ENCODE measurements at regions not wholly inside any gene's neighbourhood (a gene's known extent, or its start where the extent isn't known, plus 50 kb on each side); places are given as distances from the start of the nearest gene placed in this dataset.

DNA sequence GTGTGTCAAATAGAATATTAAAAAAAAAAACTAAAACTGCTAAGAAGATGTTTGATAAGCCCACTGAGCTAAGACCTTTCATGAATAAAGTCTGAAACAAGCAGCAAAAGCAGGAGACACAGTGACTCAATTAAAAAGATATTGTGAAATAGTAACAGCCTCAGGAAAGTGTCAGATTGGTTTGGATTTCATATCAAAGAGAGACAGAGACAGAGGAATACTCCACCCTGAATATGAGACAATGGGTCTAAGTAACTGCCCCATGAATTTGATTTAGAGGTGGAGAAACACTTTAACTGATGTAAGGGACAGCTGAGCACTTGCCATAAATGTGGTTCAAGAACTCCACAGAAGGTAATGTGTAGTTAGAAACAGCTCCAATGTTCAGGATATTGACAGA, 277.9 kb upstream of the FOXG1 start:
- no peak overlapping the region for H3K4me3 ChIP-seq (ENCODE audit: extremely low read depth, insufficient read depth, low read length, poor library complexity, severe bottlenecking)
- H3K36me3 ChIP-seq (ENCODE audit: control insufficient read depth, insufficient read depth, low read length), result no peaks in the 10 kb centered on the region
- H3K9me3 ChIP-seq (ENCODE audit: control insufficient read depth, low read length), result no peaks in the 10 kb centered on the region
- no peaks in the 10 kb centered on the region for H3K4me1 ChIP-seq (ENCODE audit: control insufficient read depth, insufficient read depth, low read length, poor library complexity, severe bottlenecking)
- no peak overlapping the region for H3K27ac ChIP-seq (ENCODE audit: low read depth, low read length, severe bottlenecking)

DNA sequence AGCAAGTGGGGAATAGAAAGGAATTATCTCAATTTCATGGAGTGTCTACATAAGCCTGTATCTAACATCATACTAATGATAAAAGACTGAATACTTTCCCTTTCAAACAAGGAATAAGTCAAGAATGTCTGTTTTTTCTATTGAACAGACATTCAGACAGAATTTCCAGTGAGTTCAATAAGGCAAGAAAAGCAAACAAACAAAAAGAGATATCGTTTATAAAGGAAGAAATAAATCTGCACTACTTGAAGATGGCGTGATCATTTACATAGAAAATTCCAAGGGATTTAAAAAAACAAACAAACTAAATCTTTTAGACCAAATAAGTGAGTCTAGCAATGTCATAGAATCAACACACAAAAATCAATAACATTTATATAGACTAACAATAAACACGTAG, 273.1 kb upstream of the FOXG1 start:
- Histone ChIP-seq H3K36me3 (ENCODE audit: control insufficient read depth, insufficient read depth, low read length) (no peaks in the 10 kb centered on the region), H3K4me1 (ENCODE audit: control insufficient read depth, insufficient read depth, low read length, poor library complexity, severe bottlenecking) (no peaks in the 10 kb centered on the region), H3K9me3 (ENCODE audit: control insufficient read depth, low read length) (no peaks in the 10 kb centered on the region), H3K27ac (ENCODE audit: low read depth, low read length, severe bottlenecking) (no peak overlapping the region), H3K4me3 (ENCODE audit: extremely low read depth, insufficient read depth, low read length, poor library complexity, severe bottlenecking) (no peak overlapping the region)
- WGBS, 2 experiments (ENCODE audit: insufficient coverage in 2 of 2), result no CpG with 5 or more reads among the region's 3 CpGs

GRCh38 chr14:28494196-28494595, 272.4 kb upstream of the FOXG1 start:
- H3K9me3 ChIP-seq (ENCODE audit: control insufficient read depth, low read length), result no peaks in the 10 kb centered on the region
- H3K4me1 ChIP-seq (ENCODE audit: control insufficient read depth, insufficient read depth, low read length, poor library complexity, severe bottlenecking), result no peaks in the 10 kb centered on the region
- no peak overlapping the region for H3K27ac ChIP-seq (ENCODE audit: low read depth, low read length, severe bottlenecking)
- no peak overlapping the region for H3K4me3 ChIP-seq (ENCODE audit: extremely low read depth, insufficient read depth, low read length, poor library complexity, severe bottlenecking)
- H3K36me3 ChIP-seq (ENCODE audit: control insufficient read depth, insufficient read depth, low read length), result no peaks in the 10 kb centered on the region
- 78% methylated on average over 1 of the region's 2 CpGs; no CpG with 5 or more reads in 1 of the 2 experiments for WGBS, 2 experiments (ENCODE audit: insufficient coverage in 2 of 2)

GRCh38 chr14:28496364-28496763, 270.2 kb upstream of the FOXG1 start:
- H3K9me3 ChIP-seq (ENCODE audit: control insufficient read depth, low read length), result no peaks in the 10 kb centered on the region
- H3K36me3 ChIP-seq (ENCODE audit: control insufficient read depth, insufficient read depth, low read length), result no peaks in the 10 kb centered on the region
- no peaks in the 10 kb centered on the region for H3K4me1 ChIP-seq (ENCODE audit: control insufficient read depth, insufficient read depth, low read length, poor library complexity, severe bottlenecking)
- H3K27ac ChIP-seq (ENCODE audit: low read depth, low read length, severe bottlenecking), result no peak overlapping the region
- H3K4me3 ChIP-seq (ENCODE audit: extremely low read depth, insufficient read depth, low read length, poor library complexity, severe bottlenecking), result no peak overlapping the region
- WGBS, 2 experiments (ENCODE audit: insufficient coverage in 2 of 2), result 100% methylated on average over 1 of the region's 2 CpGs; no CpG with 5 or more reads in 1 of the 2 experiments

- no peaks in the 10 kb centered on the region for H3K36me3 ChIP-seq (ENCODE audit: control insufficient read depth, insufficient read depth, low read length)
- H3K4me1 ChIP-seq (ENCODE audit: control insufficient read depth, insufficient read depth, low read length, poor library complexity, severe bottlenecking), result no peaks in the 10 kb centered on the region
- no peaks in the 10 kb centered on the region for H3K9me3 ChIP-seq (ENCODE audit: control insufficient read depth, low read length)
- H3K27ac ChIP-seq (ENCODE audit: low read depth, low read length, severe bottlenecking), result no peak overlapping the region
- WGBS, 2 experiments (ENCODE audit: insufficient coverage in 2 of 2), result no CpG with 5 or more reads among the region's 3 CpGs
- H3K4me3 ChIP-seq (ENCODE audit: extremely low read depth, insufficient read depth, low read length, poor library complexity, severe bottlenecking), result no peak overlapping the region
Observed at GRCh38 chr14:28502517-28502916, 264.1 kb upstream of the FOXG1 start.

- no peak overlapping the region for H3K27ac ChIP-seq (ENCODE audit: low read depth, low read length, severe bottlenecking)
- no peaks in the 10 kb centered on the region for H3K9me3 ChIP-seq (ENCODE audit: control insufficient read depth, low read length)
- 83 to 94% methylated on average over 2 of the region's 3 CpGs for WGBS, 2 experiments (ENCODE audit: insufficient coverage in 2 of 2)
- H3K4me1 ChIP-seq (ENCODE audit: control insufficient read depth, insufficient read depth, low read length, poor library complexity, severe bottlenecking), result peaks cover 3% of the 10 kb centered on the region
- no peaks in the 10 kb centered on the region for H3K36me3 ChIP-seq (ENCODE audit: control insufficient read depth, insufficient read depth, low read length)
- no peak overlapping the region for H3K4me3 ChIP-seq (ENCODE audit: extremely low read depth, insufficient read depth, low read length, poor library complexity, severe bottlenecking)
Observed at GRCh38 chr14:28515571-28515970, 251.0 kb upstream of the FOXG1 start.

- WGBS, 2 experiments (ENCODE audit: insufficient coverage in 2 of 2), result 88 to 90% methylated on average over 5 of the region's 5 CpGs
- Histone ChIP-seq H3K36me3 (ENCODE audit: control insufficient read depth, insufficient read depth, low read length) (no peaks in the 10 kb centered on the region), H3K27ac (ENCODE audit: low read depth, low read length, severe bottlenecking) (no peak overlapping the region), H3K4me1 (ENCODE audit: control insufficient read depth, insufficient read depth, low read length, poor library complexity, severe bottlenecking) (no peaks in the 10 kb centered on the region), H3K4me3 (ENCODE audit: extremely low read depth, insufficient read depth, low read length, poor library complexity, severe bottlenecking) (no peak overlapping the region), H3K9me3 (ENCODE audit: control insufficient read depth, low read length) (peaks cover 8% of the 10 kb centered on the region)
Observed at GRCh38 chr14:28536889-28537288, 229.7 kb upstream of the FOXG1 start.

DNA sequence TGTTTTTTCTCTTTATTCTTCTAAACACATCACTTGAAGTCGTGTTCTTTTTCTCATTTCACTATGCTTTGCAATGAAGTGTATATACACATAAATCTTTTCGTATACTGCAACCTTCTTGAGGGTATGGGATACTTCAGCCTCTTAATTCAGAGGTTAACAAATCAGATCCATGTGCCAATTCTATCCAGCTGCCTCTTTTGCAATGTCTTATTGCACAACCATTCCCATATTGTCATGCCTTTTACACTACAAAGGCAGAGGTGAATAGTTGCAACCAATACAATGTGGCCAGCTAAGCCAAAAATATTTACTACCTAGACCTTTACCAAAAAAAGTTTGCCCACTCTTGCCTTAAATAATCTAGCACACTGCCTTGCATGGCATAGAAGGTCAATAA, 224.5 kb upstream of the FOXG1 start:
- no peaks in the 10 kb centered on the region for H3K4me1 ChIP-seq (ENCODE audit: control insufficient read depth, insufficient read depth, low read length, poor library complexity, severe bottlenecking)
- no CpG with 5 or more reads among the region's 2 CpGs for WGBS, 2 experiments (ENCODE audit: insufficient coverage in 2 of 2)
- H3K9me3 ChIP-seq (ENCODE audit: control insufficient read depth, low read length), result peaks cover 8% of the 10 kb centered on the region
- H3K36me3 ChIP-seq (ENCODE audit: control insufficient read depth, insufficient read depth, low read length), result no peaks in the 10 kb centered on the region
- H3K27ac ChIP-seq (ENCODE audit: low read depth, low read length, severe bottlenecking), result no peak overlapping the region
- no peak overlapping the region for H3K4me3 ChIP-seq (ENCODE audit: extremely low read depth, insufficient read depth, low read length, poor library complexity, severe bottlenecking)

DNA sequence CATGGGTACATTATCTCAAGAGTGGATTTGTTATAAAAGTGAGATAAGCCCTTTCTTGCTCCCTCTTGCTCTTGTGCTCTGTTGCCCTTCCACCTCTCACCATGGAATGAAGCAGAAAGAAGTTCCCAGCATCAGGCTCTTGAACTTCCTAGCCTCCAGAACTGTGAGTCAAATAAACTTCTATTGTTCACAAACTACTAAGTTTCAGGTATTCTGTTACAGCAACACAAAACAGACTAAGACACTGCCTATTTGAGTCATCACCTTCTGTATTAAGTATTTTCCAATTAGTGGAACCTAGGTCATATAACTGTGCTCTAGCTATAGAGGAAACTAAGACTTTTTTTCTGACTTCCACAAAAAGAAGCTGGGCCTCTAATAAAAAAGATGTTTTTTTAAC, 201.2 kb upstream of the FOXG1 start:
- H3K36me3 ChIP-seq (ENCODE audit: control insufficient read depth, insufficient read depth, low read length), result no peaks in the 10 kb centered on the region
- H3K4me3 ChIP-seq (ENCODE audit: extremely low read depth, insufficient read depth, low read length, poor library complexity, severe bottlenecking), result no peak overlapping the region
- H3K27ac ChIP-seq (ENCODE audit: low read depth, low read length, severe bottlenecking), result no peak overlapping the region
- no peaks in the 10 kb centered on the region for H3K9me3 ChIP-seq (ENCODE audit: control insufficient read depth, low read length)
- no peaks in the 10 kb centered on the region for H3K4me1 ChIP-seq (ENCODE audit: control insufficient read depth, insufficient read depth, low read length, poor library complexity, severe bottlenecking)

GRCh38 chr14:28570391-28570790, 196.2 kb upstream of the FOXG1 start:
- no peak overlapping the region for H3K4me3 ChIP-seq (ENCODE audit: extremely low read depth, insufficient read depth, low read length, poor library complexity, severe bottlenecking)
- no peak overlapping the region for H3K27ac ChIP-seq (ENCODE audit: low read depth, low read length, severe bottlenecking)
- H3K4me1 ChIP-seq (ENCODE audit: control insufficient read depth, insufficient read depth, low read length, poor library complexity, severe bottlenecking), result no peaks in the 10 kb centered on the region
- H3K9me3 ChIP-seq (ENCODE audit: control insufficient read depth, low read length), result peaks cover 8% of the 10 kb centered on the region
- no peaks in the 10 kb centered on the region for H3K36me3 ChIP-seq (ENCODE audit: control insufficient read depth, insufficient read depth, low read length)
- WGBS, 2 experiments (ENCODE audit: insufficient coverage in 2 of 2), result no CpG with 5 or more reads among the region's 1 CpG

- H3K27ac ChIP-seq (ENCODE audit: low read depth, low read length, severe bottlenecking), result no peak overlapping the region
- WGBS, 2 experiments (ENCODE audit: insufficient coverage in 2 of 2), result no CpG with 5 or more reads among the region's 2 CpGs
- H3K9me3 ChIP-seq (ENCODE audit: control insufficient read depth, low read length), result peaks cover 8% of the 10 kb centered on the region
- H3K4me3 ChIP-seq (ENCODE audit: extremely low read depth, insufficient read depth, low read length, poor library complexity, severe bottlenecking), result no peak overlapping the region
- no peaks in the 10 kb centered on the region for H3K36me3 ChIP-seq (ENCODE audit: control insufficient read depth, insufficient read depth, low read length)
- H3K4me1 ChIP-seq (ENCODE audit: control insufficient read depth, insufficient read depth, low read length, poor library complexity, severe bottlenecking), result no peaks in the 10 kb centered on the region
Observed at GRCh38 chr14:28571636-28572035, 195.0 kb upstream of the FOXG1 start.

DNA sequence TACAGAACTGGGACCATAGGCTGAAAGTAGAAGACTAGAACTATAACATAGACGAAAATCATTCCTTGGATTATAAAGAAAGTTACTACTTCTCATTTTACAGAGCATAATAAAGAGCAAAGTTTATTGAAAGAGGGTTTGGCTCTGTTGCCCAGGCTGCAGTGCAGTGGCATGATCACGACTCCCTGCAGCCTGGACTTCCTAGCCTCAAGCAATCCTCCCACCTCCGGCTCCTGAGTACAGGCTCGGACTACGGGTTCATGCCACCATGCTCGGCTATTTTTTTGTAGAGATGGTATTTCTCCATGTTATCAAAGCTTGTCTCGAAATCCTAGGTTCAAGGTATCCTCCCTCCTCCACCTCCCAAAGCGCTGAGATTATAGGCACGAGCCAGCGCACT, 190.1 kb upstream of the FOXG1 start:
- no peak overlapping the region for H3K4me3 ChIP-seq (ENCODE audit: extremely low read depth, insufficient read depth, low read length, poor library complexity, severe bottlenecking)
- H3K9me3 ChIP-seq (ENCODE audit: control insufficient read depth, low read length), result peaks cover 8% of the 10 kb centered on the region
- peaks cover 14% of the 10 kb centered on the region for H3K4me1 ChIP-seq (ENCODE audit: control insufficient read depth, insufficient read depth, low read length, poor library complexity, severe bottlenecking)
- no peak overlapping the region for H3K27ac ChIP-seq (ENCODE audit: low read depth, low read length, severe bottlenecking)
- 100% methylated on average over 1 of the region's 10 CpGs; no CpG with 5 or more reads in 1 of the 2 experiments for WGBS, 2 experiments (ENCODE audit: insufficient coverage in 2 of 2)
- no peaks in the 10 kb centered on the region for H3K36me3 ChIP-seq (ENCODE audit: control insufficient read depth, insufficient read depth, low read length)

All from mesodermal cell (in vitro differentiated cells).